Keratinocyte (primary cell): ENCODE measurements at regions not wholly inside any gene's neighbourhood (a gene's known extent, or its start where the extent isn't known, plus 50 kb on each side); places are given as distances from the start of the nearest gene placed in this dataset.
A peak's percentile ranks its signal among the peaks of the same experiment; 100 is the strongest.

Source experiments
- DNase-seq: peaks from one replicate; pipeline ENCODE4 v3.0.0-alpha.2; 2011; ENCODE audit warnings: low read depth, missing footprints, low spot score
- FAIRE-seq: peaks from 2 replicates; lab custom pipeline; 2011; peaks lifted over from hg19 to GRCh38; lab: Jason Lieb, UNC
- H2AFZ ChIP-seq: 2 replicates; pipeline ENCODE4 v1.6.0; 2012; ENCODE audit warnings: low read length, control low read depth, inconsistent platforms; ENCODE audit not compliant: control insufficient read depth
- H3K27ac ChIP-seq: 2 replicates; pipeline ENCODE4 v1.5.1; 2011; ENCODE audit warnings: low read length; ENCODE audit not compliant: control insufficient read depth, insufficient read depth
- H3K27me3 ChIP-seq: 3 replicates; pipeline ENCODE4 v1.6.0; 2011; ENCODE audit warnings: low read length; ENCODE audit not compliant: control insufficient read depth, insufficient read depth; ENCODE audit errors: extremely low read depth
- H3K36me3 ChIP-seq, 2 experiments: 2 replicates in 1 of 2; 3 replicates in 1 of 2; pipeline ENCODE4 v1.5.1; 2011; ENCODE audit warnings: low read length in 2 of 2, mild to moderate bottlenecking in 1 of 2; ENCODE audit not compliant: control insufficient read depth in 2 of 2, insufficient read depth in 2 of 2; ENCODE audit errors: extremely low read depth in 1 of 2
- H3K4me1 ChIP-seq: 3 replicates; pipeline ENCODE4 v1.5.1; 2011; ENCODE audit warnings: low read length; ENCODE audit not compliant: control insufficient read depth, insufficient read depth; ENCODE audit errors: extremely low read depth
- H3K4me2 ChIP-seq: 3 replicates; pipeline ENCODE4 v1.6.0; 2011; ENCODE audit warnings: low read depth, low read length; ENCODE audit not compliant: control insufficient read depth, insufficient read depth; ENCODE audit errors: extremely low read depth
- H3K4me3 ChIP-seq, 3 experiments: fragments of 200-600 bp in 1 of 3; sonication (generic) in 1 of 3; 2 replicates in 2 of 3; 3 replicates in 1 of 3; pipeline ENCODE4 v1.5.1; 2011 to 2016; ENCODE audit warnings: low read length in 3 of 3, mild to moderate bottlenecking in 3 of 3, control low read depth in 2 of 3, inconsistent platforms in 1 of 3, low read depth in 1 of 3, mixed read lengths in 1 of 3, mixed run types in 1 of 3, moderate library complexity in 1 of 3; ENCODE audit not compliant: control insufficient read depth in 2 of 3, insufficient read depth in 2 of 3; ENCODE audit errors: extremely low read depth in 1 of 3
- H3K79me2 ChIP-seq: 2 replicates; pipeline ENCODE4 v1.6.0; 2012; ENCODE audit warnings: low read length; ENCODE audit not compliant: control insufficient read depth, insufficient read depth
- H3K9ac ChIP-seq: 3 replicates; pipeline ENCODE4 v1.6.0; 2011; ENCODE audit warnings: low read length; ENCODE audit not compliant: control insufficient read depth, insufficient read depth; ENCODE audit errors: extremely low read depth
- H3K9me1 ChIP-seq: 3 replicates; pipeline ENCODE4 v1.6.0; 2011; ENCODE audit warnings: low read length; ENCODE audit not compliant: control insufficient read depth, insufficient read depth; ENCODE audit errors: extremely low read depth
- H3K9me3 ChIP-seq: 2 replicates; pipeline ENCODE4 v1.5.1; 2012; ENCODE audit warnings: low read depth, low read length; ENCODE audit not compliant: control insufficient read depth
- H4K20me1 ChIP-seq: 3 replicates; pipeline ENCODE4 v1.6.0; 2011; ENCODE audit warnings: low read length; ENCODE audit not compliant: control insufficient read depth, insufficient read depth; ENCODE audit errors: extremely low read depth
- CTCF ChIP-seq, 3 experiments: IDR thresholded peaks in 1 of 3; conservative IDR thresholded peaks in 1 of 3; optimal IDR thresholded peaks in 1 of 3; 2 replicates in 2 of 3; 3 replicates in 1 of 3; pipeline versions ENCODE3 to v1.5.1; 2011; ENCODE audit warnings: low read length in 3 of 3, mild to moderate bottlenecking in 3 of 3, moderate library complexity in 2 of 3, control low read depth in 1 of 3, inconsistent platforms in 1 of 3; ENCODE audit not compliant: insufficient read depth in 2 of 3; ENCODE audit errors: extremely low read depth in 1 of 3
- EZH2 ChIP-seq: IDR thresholded peaks from one replicate; pipeline ENCODE4 v1.6.1; 2012; ENCODE audit warnings: inconsistent platforms, mild to moderate bottlenecking, low read length, moderate library complexity
- dilution Hi-C: fragments of 300-500 bp; cut with MboI; formaldehyde crosslinking; loops from one replicate; pipeline ENCODE4 v1.7.0; 2020; ENCODE audit warnings: low sequenced_read_pairs; ENCODE audit not compliant: extremely low pct_ligation_motif_present

GRCh38 chr12:102708108-102708507 is 208.9 kb downstream of the PAH start:
- Histone ChIP-seq H3K79me2 (no peaks in the 10 kb centered on the region), H2AFZ (no peak overlapping the region), H3K36me3 (no peaks in the 10 kb centered on the region), H4K20me1 (no peaks in the 10 kb centered on the region), H3K4me2 (no peak overlapping the region), H3K27me3 (no peaks in the 10 kb centered on the region), H3K9me1 (no peaks in the 10 kb centered on the region), H3K27ac (no peak overlapping the region), H3K4me1 (no peaks in the 10 kb centered on the region), H3K9me3 (no peaks in the 10 kb centered on the region), H3K4me3 (no peak overlapping the region), H3K9ac (no peak overlapping the region)
- dilution Hi-C loops: no loop called here
- no peak for DNase-seq
- TF ChIP-seq EZH2 (no peak), CTCF (optimal IDR thresholded peaks at IDR 0.05 in 1 of 3, IDR thresholded peaks at IDR 0.05 in 1 of 3, conservative IDR thresholded peaks at IDR 0.05 in 1 of 3; ENCODE audit: extremely low read depth in 1 of 3, insufficient read depth in 2 of 3, low read length in 3 of 3) (no peak)
- FAIRE-seq: no peak

DNA sequence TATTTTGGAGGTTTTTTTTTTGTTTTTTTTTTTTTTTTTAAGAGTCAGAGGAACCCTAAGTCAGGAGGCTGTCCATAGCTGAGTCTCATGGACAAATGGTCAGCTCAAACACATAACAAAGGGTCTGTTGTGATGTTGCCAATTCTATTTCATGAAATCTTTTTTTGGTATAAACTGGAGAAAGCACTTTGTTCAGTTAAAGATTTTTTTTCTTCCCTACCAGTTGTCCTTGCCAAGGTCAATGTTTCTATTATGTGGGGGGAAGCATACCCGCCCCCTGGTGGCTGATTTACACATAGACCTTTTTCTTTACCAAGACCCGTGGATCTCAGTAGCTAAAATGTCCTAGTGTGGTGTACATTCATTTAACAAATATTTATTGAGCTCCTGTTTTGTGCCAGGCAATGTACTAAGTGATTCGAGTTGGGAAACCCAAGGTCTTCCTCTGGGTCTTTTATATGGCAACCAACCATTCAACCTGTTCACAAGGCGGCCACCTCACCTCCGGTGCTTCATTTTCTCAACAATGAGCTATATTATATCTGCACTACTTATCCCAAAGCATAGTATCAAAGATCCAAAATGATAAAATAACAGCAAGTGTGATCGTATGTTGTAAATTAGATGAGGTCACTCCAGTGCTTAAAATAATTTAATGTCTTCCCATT is 214.5 kb downstream of the PAH start:
- no peaks in the 10 kb centered on the region for H3K36me3 ChIP-seq
- DNase-seq (no peak), FAIRE-seq (no peak)
- no peak overlapping the region for H2AFZ ChIP-seq
- no peaks in the 10 kb centered on the region for H4K20me1 ChIP-seq
- H3K4me3 ChIP-seq: no peak overlapping the region
- no peak overlapping the region for H3K27ac ChIP-seq
- TF ChIP-seq CTCF (optimal IDR thresholded peaks at IDR 0.05 in 1 of 3, IDR thresholded peaks at IDR 0.05 in 1 of 3, conservative IDR thresholded peaks at IDR 0.05 in 1 of 3; ENCODE audit: extremely low read depth in 1 of 3, insufficient read depth in 2 of 3, low read length in 3 of 3) (peak; percentile 35 to 52 (median 45)), EZH2 (no peak)
- dilution Hi-C loops: no loop called here
- no peaks in the 10 kb centered on the region for H3K9me1 ChIP-seq
- no peaks in the 10 kb centered on the region for H3K9me3 ChIP-seq
- no peak overlapping the region for H3K4me2 ChIP-seq
- H3K9ac ChIP-seq: no peak overlapping the region
- no peaks in the 10 kb centered on the region for H3K27me3 ChIP-seq
- H3K79me2 ChIP-seq: no peaks in the 10 kb centered on the region
- no peaks in the 10 kb centered on the region for H3K4me1 ChIP-seq
